Endothelial cell of umbilical vein (primary cell): ENCODE measurements at regions not wholly inside any gene's neighbourhood (a gene's known extent, or its start where the extent isn't known, plus 50 kb on each side); places are given as distances from the start of the nearest gene placed in this dataset.

Source experiments
- BruUV-seq: library from RNA; stranded (reverse); fragments of 400-500 nt; replicated peaks from 2 replicates; lab custom pipeline; 2021; lab: Mats Ljungman, UMichigan
- CTCF ChIA-PET: fragments of 300-600, 350-600 bp; sonication (Branson Sonifier 250); formaldehyde crosslinking; loops from one replicate; lab custom pipeline; 2021; ENCODE audit warnings: antibody characterized with exemption, inconsistent platforms; lab: Charles Lee
- POLR2A ChIA-PET: fragments of 300-600, 350-600 bp; sonication (Branson Sonifier 250); formaldehyde crosslinking; loops from one replicate; lab custom pipeline; 2021; ENCODE audit warnings: antibody characterized with exemption, inconsistent platforms; lab: Charles Lee
- DNase-seq: peaks from one replicate; pipeline ENCODE4 v3.0.0-alpha.2; 2011; ENCODE audit warnings: low read depth, low spot score
- FAIRE-seq: peaks from 2 replicates; lab custom pipeline; 2011; peaks lifted over from hg19 to GRCh38; lab: Jason Lieb, UNC
- H2AFZ ChIP-seq: 2 replicates; pipeline ENCODE4 v1.6.0; 2012; ENCODE audit warnings: low read depth, low read length, control low read depth, inconsistent platforms
- H3K27ac ChIP-seq: 2 replicates; pipeline ENCODE4 v1.5.1; 2011; ENCODE audit warnings: low read depth, mild to moderate bottlenecking, control low read depth, low read length, moderate library complexity; ENCODE audit not compliant: insufficient read depth
- H3K27me3 ChIP-seq, 2 experiments: 2 replicates each; pipeline versions ENCODE4 v1.6.0 to v1.6.1; 2011; ENCODE audit warnings: low read length in 2 of 2, mixed read lengths in 1 of 2; ENCODE audit not compliant: control insufficient read depth in 2 of 2, insufficient read depth in 2 of 2
- H3K36me3 ChIP-seq, 2 experiments: 2 replicates in 1 of 2; 3 replicates in 1 of 2; pipeline ENCODE4 v1.5.1; 2011; ENCODE audit warnings: low read length in 2 of 2, mild to moderate bottlenecking in 1 of 2, moderate library complexity in 1 of 2; ENCODE audit not compliant: control insufficient read depth in 2 of 2, insufficient read depth in 2 of 2; ENCODE audit errors: extremely low read depth in 1 of 2
- H3K4me1 ChIP-seq: 3 replicates; pipeline ENCODE4 v1.5.1; 2011; ENCODE audit warnings: mild to moderate bottlenecking, low read length; ENCODE audit not compliant: control insufficient read depth, insufficient read depth; ENCODE audit errors: extremely low read depth
- H3K4me2 ChIP-seq: 2 replicates; pipeline ENCODE4 v1.6.1; 2011; ENCODE audit warnings: low read length, control low read depth, mixed read lengths; ENCODE audit not compliant: insufficient read depth
- H3K4me3 ChIP-seq, 3 experiments: fragments of 200-600 bp in 1 of 3; sonication (generic), shearing (Covaris generic) in 1 of 3; replicated peaks in 1 of 3; 2 replicates each; pipeline ENCODE4 v1.5.1; 2011 to 2016; ENCODE audit warnings: control low read depth in 3 of 3, low read length in 3 of 3, mild to moderate bottlenecking in 2 of 3, inconsistent platforms in 1 of 3, low read depth in 1 of 3, moderate library complexity in 1 of 3; ENCODE audit not compliant: insufficient read depth in 1 of 3
- H3K79me2 ChIP-seq: 2 replicates; pipeline ENCODE4 v1.6.0; 2012; ENCODE audit warnings: low read length, inconsistent platforms; ENCODE audit not compliant: control insufficient read depth, insufficient read depth
- H3K9ac ChIP-seq: replicated peaks from 2 replicates; pipeline ENCODE3; 2011; ENCODE audit warnings: low read length, control low read depth; ENCODE audit not compliant: insufficient read depth; ENCODE audit errors: extremely low read depth
- H3K9me1 ChIP-seq: replicated peaks from 3 replicates; pipeline ENCODE4 v1.6.0; 2011; ENCODE audit warnings: mild to moderate bottlenecking, low read length; ENCODE audit not compliant: control insufficient read depth, insufficient read depth; ENCODE audit errors: extremely low read depth
- H3K9me3 ChIP-seq: replicated peaks from 2 replicates; pipeline ENCODE4 v1.5.1; 2012; ENCODE audit warnings: low read length, inconsistent platforms; ENCODE audit not compliant: control insufficient read depth, insufficient read depth
- H4K20me1 ChIP-seq: replicated peaks from 2 replicates; pipeline ENCODE3; 2011; ENCODE audit warnings: mild to moderate bottlenecking, low read length; ENCODE audit not compliant: control insufficient read depth, insufficient read depth; ENCODE audit errors: extremely low read depth
- CTCF ChIP-seq, 2 donors: IDR thresholded peaks; 1 replicate in 1 of 2; 2 replicates in 1 of 2; pipeline ENCODE4 v1.5.1; 2011; ENCODE audit warnings: low read length in 2 of 2, mild to moderate bottlenecking in 2 of 2, moderate library complexity in 2 of 2, control low read depth in 1 of 2, inconsistent platforms in 1 of 2, low read depth in 1 of 2; ENCODE audit not compliant: insufficient read depth in 1 of 2; ENCODE audit errors: extremely low read depth in 1 of 2
- EZH2 ChIP-seq: IDR thresholded peaks from 2 replicates; pipeline ENCODE4 v1.6.1; 2012; ENCODE audit warnings: borderline replicate concordance, low read depth, mild to moderate bottlenecking, moderate library complexity, low read length, inconsistent platforms; ENCODE audit not compliant: severe bottlenecking
- FOS ChIP-seq: IDR thresholded peaks from 2 replicates; pipeline ENCODE4 v1.6.1; 2011; ENCODE audit warnings: mild to moderate bottlenecking, low read length, moderate library complexity, borderline replicate concordance; ENCODE audit not compliant: insufficient read depth
- GATA2 ChIP-seq: IDR thresholded peaks from 2 replicates; pipeline ENCODE4 v1.7.0; 2011; ENCODE audit warnings: low read depth, mild to moderate bottlenecking, moderate library complexity, mixed read lengths, low read length; ENCODE audit not compliant: insufficient read length, insufficient read depth
- JUN ChIP-seq: IDR thresholded peaks from 2 replicates; pipeline ENCODE4 v1.6.1; 2011; ENCODE audit warnings: borderline replicate concordance, low read depth; ENCODE audit not compliant: insufficient read length, insufficient read depth
- MAX ChIP-seq: IDR thresholded peaks from 2 replicates; pipeline ENCODE4 v1.6.1; 2011; ENCODE audit not compliant: insufficient read depth, insufficient read length
- MYC ChIP-seq: IDR thresholded peaks from one replicate; pipeline ENCODE4 v1.6.1; 2011; ENCODE audit warnings: mild to moderate bottlenecking, low read depth, low read length
- POLR2A ChIP-seq: IDR thresholded peaks from 2 replicates; pipeline ENCODE4 v1.6.1; 2012; ENCODE audit warnings: low read depth, mild to moderate bottlenecking, control low read depth, low read length
- POLR2AphosphoS5 ChIP-seq: IDR thresholded peaks from 2 replicates; pipeline ENCODE4 v1.6.1; 2012; ENCODE audit warnings: low read depth, mild to moderate bottlenecking, control low read depth, low read length, moderate library complexity; ENCODE audit not compliant: insufficient read depth
- dilution Hi-C: fragments of 300-500 bp; cut with MboI; formaldehyde crosslinking; loops from one replicate; pipeline ENCODE4 v1.15.0; 2019; ENCODE audit warnings: low sequenced_read_pairs; ENCODE audit not compliant: extremely low pct_ligation_motif_present
- intact Hi-C: fragments of 100-400 bp; cut with micrococcal nuclease; formaldehyde crosslinking; loops from one replicate; pipeline ENCODE4 v1.10.0; 2022

- no peaks in the 10 kb centered on the region for H3K9me1 ChIP-seq
- H4K20me1 ChIP-seq, result no peaks in the 10 kb centered on the region
- H3K4me1 ChIP-seq, result no peaks in the 10 kb centered on the region
- no peak overlapping the region for H2AFZ ChIP-seq
- no peaks in the 10 kb centered on the region for H3K9me3 ChIP-seq
- FAIRE-seq (no peak), DNase-seq (no peak)
- no peak overlapping the region for H3K9ac ChIP-seq
- no peak overlapping the region for H3K27ac ChIP-seq
- TF ChIP-seq MAX (no peak), CTCF (IDR thresholded peaks at IDR 0.05; ENCODE audit: extremely low read depth in 1 of 2, insufficient read depth in 1 of 2, low read depth in 1 of 2, low read length in 2 of 2) (no peak), MYC (no peak), EZH2 (no peak), POLR2A (no peak), JUN (no peak), GATA2 (no peak), POLR2AphosphoS5 (no peak), FOS (no peak)
- H3K4me3 ChIP-seq, result no peak overlapping the region
- intact Hi-C loops (no loop called here), dilution Hi-C loops (no loop called here)
- H3K36me3 ChIP-seq, result no peaks in the 10 kb centered on the region
- POLR2A ChIA-PET, result no interaction called here
- CTCF ChIA-PET, result no interaction called here
- H3K4me2 ChIP-seq, result no peak overlapping the region
- H3K27me3 ChIP-seq, result no peaks in the 10 kb centered on the region
- no TSS peak for BruUV-seq
- H3K79me2 ChIP-seq, result no peaks in the 10 kb centered on the region
Observed at GRCh38 chr3:792630-793029, 300.2 kb upstream of the CNTN6 start.
